SJCRH30 (cell line): ENCODE measurements at regions not wholly inside any gene's neighbourhood (a gene's known extent, or its start where the extent isn't known, plus 50 kb on each side); places are given as distances from the start of the nearest gene placed in this dataset.

Experiments
- DNase-seq, 2 experiments: peaks; one replicate each; pipeline ENCODE4 v3.0.0-alpha.2; 2015 to 2020
- H3K27ac ChIP-seq: fragments of 250-450 bp; sonication (Bioruptor Pico); 2 replicates; pipeline ENCODE4 v1.5.1; 2020; ENCODE audit warnings: mild to moderate bottlenecking, moderate library complexity
- H3K27me3 ChIP-seq: fragments of 250-450 bp; sonication (Bioruptor Pico); 2 replicates; pipeline ENCODE4 v1.5.1; 2020; ENCODE audit warnings: mild to moderate bottlenecking, moderate library complexity
- H3K36me3 ChIP-seq: fragments of 250-450 bp; sonication (Bioruptor Pico); 2 replicates; pipeline ENCODE4 v1.5.1; 2020; ENCODE audit warnings: mild to moderate bottlenecking, moderate library complexity
- H3K4me1 ChIP-seq: fragments of 250-450 bp; sonication (Bioruptor Pico); 2 replicates; pipeline ENCODE4 v1.5.1; 2020; ENCODE audit warnings: mild to moderate bottlenecking, moderate library complexity
- H3K4me3 ChIP-seq: fragments of 250-450 bp; sonication (Bioruptor Pico); 2 replicates; pipeline ENCODE4 v1.5.1; 2020; ENCODE audit warnings: mild to moderate bottlenecking, moderate library complexity
- H3K9me3 ChIP-seq: fragments of 250-450 bp; sonication (Bioruptor Pico); replicated peaks from 2 replicates; pipeline ENCODE4 v1.5.1; 2020; ENCODE audit warnings: mild to moderate bottlenecking, moderate library complexity

DNA sequence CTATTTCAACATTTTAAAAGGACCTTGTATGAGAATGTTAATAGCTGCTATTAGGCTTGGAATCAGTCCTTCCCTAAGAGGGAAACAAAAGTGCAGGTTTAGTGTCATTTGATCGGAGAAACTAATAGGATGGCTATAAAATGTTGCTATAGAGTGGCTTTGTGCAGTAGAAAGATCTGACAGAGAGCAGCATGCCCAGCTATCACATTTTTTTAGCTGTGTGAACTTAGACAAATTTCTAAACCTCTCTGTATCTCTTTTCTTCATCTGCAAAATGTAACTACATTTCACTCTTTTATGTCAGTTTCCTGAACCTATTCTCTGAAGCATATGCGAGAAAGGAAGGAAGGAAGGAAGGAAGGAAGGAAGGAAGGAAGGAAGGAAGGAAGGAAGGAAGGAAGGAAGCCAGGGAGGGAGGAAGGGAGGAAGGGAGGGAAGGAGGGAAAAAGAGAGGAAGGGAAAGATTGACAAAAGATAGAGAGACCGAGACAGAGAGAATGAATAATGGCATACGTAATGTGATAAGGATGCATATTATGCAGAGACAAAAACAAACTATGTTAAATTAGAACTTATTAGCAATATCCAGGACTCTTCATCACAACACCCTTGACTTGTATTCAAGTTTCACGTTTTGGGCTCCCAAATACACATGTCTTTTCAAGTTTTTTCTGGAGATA is 52.6 kb upstream of the CDH8 start:
- Histone ChIP-seq H3K36me3 (no peaks in the 10 kb centered on the region), H3K27ac (no peak overlapping the region), H3K4me1 (no peaks in the 10 kb centered on the region), H3K9me3 (no peaks in the 10 kb centered on the region), H3K27me3 (no peaks in the 10 kb centered on the region), H3K4me3 (no peak overlapping the region)
- DNase-seq: no peak
